ENCODE measurements at regions not wholly inside any gene's neighbourhood (a gene's known extent, or its start where the extent isn't known, plus 50 kb on each side); places are given as distances from the start of the nearest gene placed in this dataset.

- DNase-seq (ENCODE audit: low read depth) = no peak
Measured at GRCh38 chr21:28750565-28750964, 242.1 kb downstream of the LTN1 start.

GRCh38 chr21:28749536-28749935 lies 243.1 kb downstream of the LTN1 start:
- no peak for DNase-seq (ENCODE audit: low read depth)

GRCh38 chr21:28747464-28747863 lies 245.2 kb downstream of the LTN1 start:
- no peak for DNase-seq (ENCODE audit: low read depth)

DNA sequence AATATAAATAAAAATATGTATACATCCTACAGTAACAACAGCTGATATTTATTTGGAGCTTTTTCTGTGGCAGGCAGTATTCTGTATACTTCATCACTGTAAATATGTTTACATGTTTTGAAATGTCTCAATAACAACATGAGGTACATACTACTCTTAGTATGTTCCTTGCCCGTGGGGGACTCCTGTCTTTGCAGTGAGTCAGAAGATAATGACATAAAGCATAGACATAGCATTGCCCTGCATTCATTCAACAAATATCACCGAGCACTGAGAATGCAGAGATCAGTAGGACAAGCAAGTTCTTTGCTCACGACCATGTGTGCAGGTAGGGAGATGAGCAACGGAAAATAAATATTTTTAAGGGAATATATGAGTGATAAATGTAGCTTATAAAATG lies 246.5 kb downstream of the LTN1 start:
- no peak for DNase-seq (ENCODE audit: low read depth)

GRCh38 chr21:28745131-28746016 lies 247.3 kb downstream of the LTN1 start:
- peak; percentile 45 for DNase-seq (ENCODE audit: low read depth)

DNA sequence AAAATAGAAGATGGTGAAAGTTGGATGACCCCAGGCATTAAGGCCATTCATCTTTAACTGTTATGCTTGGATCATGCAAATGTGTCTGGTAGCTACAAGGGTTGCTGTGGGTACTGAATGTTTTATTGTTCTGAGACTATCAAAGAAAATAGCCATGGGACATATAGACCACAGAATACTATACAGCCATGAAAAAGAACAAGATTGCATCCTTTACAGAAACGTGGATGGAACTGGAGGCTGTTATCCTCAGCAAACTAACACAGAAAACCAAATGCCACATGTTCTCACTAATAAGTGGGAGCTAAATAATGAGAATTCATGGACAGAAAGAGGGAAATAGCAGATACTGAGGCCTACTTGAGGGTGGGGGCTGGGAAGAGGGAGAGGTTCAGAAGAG lies 249.0 kb downstream of the LTN1 start:
- DNase-seq (ENCODE audit: low read depth) = no peak

GRCh38 chr21:28742527-28742926 lies 250.2 kb downstream of the LTN1 start:
- DNase-seq (ENCODE audit: low read depth) = no peak

GRCh38 chr21:28740125-28740524 lies 252.6 kb downstream of the LTN1 start:
- no peak for DNase-seq (ENCODE audit: low read depth)

DNA sequence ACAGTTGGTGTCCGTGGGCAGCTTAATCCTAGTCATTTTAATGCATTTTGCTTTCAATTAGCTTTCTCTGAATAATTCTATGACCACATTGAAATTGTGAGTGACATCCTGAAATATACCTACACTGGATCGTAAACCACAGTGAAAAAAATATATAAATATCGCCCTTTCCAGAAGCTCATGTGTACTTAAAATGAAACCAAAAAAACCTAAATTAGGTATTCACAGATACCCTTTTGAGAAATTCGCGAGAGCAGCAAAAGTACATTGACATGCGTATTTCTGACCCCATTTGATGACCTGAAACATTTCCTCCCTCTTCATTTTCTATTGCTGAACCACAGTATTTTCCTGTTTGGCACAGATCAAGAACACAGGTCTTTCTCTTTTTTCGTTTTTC lies 253.8 kb downstream of the LTN1 start:
- DNase-seq (ENCODE audit: low read depth) = no peak

DNA sequence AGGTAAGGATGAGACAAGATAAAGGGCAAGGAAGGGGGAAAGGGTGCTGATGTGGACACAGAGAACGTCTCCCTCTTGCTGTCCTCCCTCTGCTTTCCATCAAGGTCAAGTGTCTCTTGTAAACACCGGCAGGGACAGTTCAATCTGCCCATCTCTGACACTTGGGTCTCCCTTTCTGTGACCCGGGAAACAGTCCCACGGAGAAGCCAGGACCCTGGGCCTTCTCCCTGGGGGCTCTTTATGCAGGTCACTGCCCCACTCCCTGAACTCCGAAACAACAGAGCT lies 254.3 kb downstream of the LTN1 start:
- no peak for DNase-seq (ENCODE audit: low read depth)

GRCh38 chr21:28737674-28738419 lies 254.8 kb downstream of the LTN1 start:
- no peak for DNase-seq (ENCODE audit: low read depth)

- DNase-seq (ENCODE audit: low read depth) = no peak
Measured at GRCh38 chr21:28734522-28735175, 258.0 kb downstream of the LTN1 start.

GRCh38 chr21:28731700-28732321 lies 260.9 kb downstream of the LTN1 start:
- DNase-seq (ENCODE audit: low read depth) = no peak

DNA sequence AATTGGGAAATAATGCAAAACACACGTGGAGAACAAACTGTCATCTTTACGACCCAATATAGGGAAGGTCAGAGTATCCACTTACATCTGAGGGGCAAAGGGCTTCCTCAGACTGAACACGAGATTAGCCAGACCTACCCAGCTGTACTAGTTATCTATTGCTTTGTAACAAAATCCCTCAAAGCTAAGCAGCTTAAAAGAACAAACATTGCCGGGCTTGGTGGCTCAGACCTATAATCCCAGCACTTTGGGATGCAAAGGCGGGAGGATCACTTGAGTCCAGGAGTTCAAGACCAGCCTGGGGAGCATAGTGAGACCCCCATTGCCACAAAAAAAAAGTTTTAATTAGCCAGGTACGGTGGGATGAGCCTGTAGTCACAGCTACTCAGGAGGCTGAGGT lies 262.8 kb downstream of the LTN1 start:
- DNase-seq (ENCODE audit: low read depth) = no peak

GRCh38 chr21:28727809-28728208 lies 264.9 kb downstream of the LTN1 start:
- DNase-seq (ENCODE audit: low read depth) = no peak

GRCh38 chr21:28725396-28725795 lies 267.3 kb downstream of the LTN1 start:
- DNase-seq (ENCODE audit: low read depth) = no peak

DNA sequence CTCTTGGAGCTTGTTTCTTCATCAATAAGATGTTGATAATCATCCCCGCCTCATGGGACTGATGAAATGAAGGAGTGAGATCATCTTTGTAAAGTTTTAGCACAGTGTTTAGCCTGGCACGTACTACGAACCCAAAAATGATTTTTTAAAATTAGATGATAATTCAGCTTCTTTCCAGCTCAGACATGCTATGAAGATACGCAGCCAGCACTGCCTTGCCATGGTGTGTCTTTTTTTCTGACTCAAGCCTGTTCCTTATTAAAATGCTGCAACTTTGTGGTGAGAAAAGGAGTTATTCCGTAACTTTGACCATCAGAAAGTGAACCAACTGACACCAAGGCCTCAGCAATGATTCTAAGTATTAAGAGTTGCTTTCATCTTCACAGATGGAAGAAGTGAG lies 269.0 kb downstream of the LTN1 start:
- no peak for DNase-seq (ENCODE audit: low read depth)

- DNase-seq (ENCODE audit: low read depth) = no peak
Measured at GRCh38 chr21:28719723-28720122, 273.0 kb downstream of the LTN1 start.

- no peak for DNase-seq (ENCODE audit: low read depth)
Measured at GRCh38 chr21:28714777-28715464, 277.8 kb downstream of the LTN1 start.

- no peak for DNase-seq (ENCODE audit: low read depth)
Measured at GRCh38 chr21:28712411-28712810, 280.3 kb downstream of the LTN1 start.

GRCh38 chr21:28705616-28706015 lies 287.1 kb downstream of the LTN1 start:
- no peak for DNase-seq (ENCODE audit: low read depth)

- no peak for DNase-seq (ENCODE audit: low read depth)
Measured at GRCh38 chr21:28704746-28705145, 287.9 kb downstream of the LTN1 start.
